Suppressor macrophage treated with lipopolysaccharide for 1 hour (primary cell): ENCODE measurements at regions not wholly inside any gene's neighbourhood (a gene's known extent, or its start where the extent isn't known, plus 50 kb on each side); places are given as distances from the start of the nearest gene placed in this dataset.
"Not testable (repeated sequence)": the region's sequence is repeated elsewhere in the genome, so short reads cannot be mapped to it uniquely, and the experiment has no call there.

ENCODE experiments used
- DNase-seq, 3 donors: peaks; one replicate each; pipeline ENCODE4 v3.0.0-alpha.2; 2020 to 2022

- no peak for DNase-seq
These were observed 294.2 kb downstream of the ZNF248 start for GRCh38 chr10:37563107-37563714.

- no peak for DNase-seq
These were observed 304.5 kb downstream of the ZNF248 start for GRCh38 chr10:37552881-37553280.

- no peak for DNase-seq
These were observed 308.4 kb downstream of the ZNF248 start for GRCh38 chr10:37549054-37549453.

- DNase-seq, result no peak
These were observed 321.8 kb downstream of the ZNF248 start for GRCh38 chr10:37535459-37536246.

- DNase-seq, result no peak
These were observed 323.2 kb downstream of the ZNF248 start for GRCh38 chr10:37534166-37534565.

- peak in 1 of 3 donors; percentile 6 for DNase-seq
These were observed 332.0 kb downstream of the ZNF248 start for GRCh38 chr10:37525410-37525809.

- DNase-seq, result no peak
These were observed 336.9 kb downstream of the ZNF248 start for GRCh38 chr10:37520488-37520887.

GRCh38 chr10:37510520-37510919 lies 346.9 kb downstream of the ZNF248 start:
- DNase-seq, result not testable (repeated sequence)

DNA sequence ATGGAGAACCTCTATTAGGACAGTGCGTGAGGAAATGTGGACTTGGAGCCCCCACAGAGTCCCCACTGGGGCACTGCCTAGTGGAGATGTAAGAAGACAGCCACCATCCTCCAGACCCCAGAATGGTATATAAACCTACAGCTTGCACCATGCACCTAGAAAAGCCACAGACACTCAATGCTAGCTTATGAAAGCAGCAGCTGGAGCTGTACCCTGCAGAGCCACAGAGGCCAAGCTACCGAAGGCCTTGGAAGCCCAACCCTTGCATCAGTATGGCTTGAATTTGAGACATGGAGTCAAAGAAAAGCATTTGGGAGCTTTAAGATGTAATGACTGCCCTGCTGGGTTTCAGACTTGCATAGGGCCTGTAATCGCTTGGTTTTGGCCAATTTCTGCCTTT lies 361.3 kb downstream of the ZNF248 start:
- no peak for DNase-seq

GRCh38 chr10:37495415-37495814 lies 362.0 kb downstream of the ZNF248 start:
- DNase-seq, result peak in 1 of 3 donors; percentile 2

DNA sequence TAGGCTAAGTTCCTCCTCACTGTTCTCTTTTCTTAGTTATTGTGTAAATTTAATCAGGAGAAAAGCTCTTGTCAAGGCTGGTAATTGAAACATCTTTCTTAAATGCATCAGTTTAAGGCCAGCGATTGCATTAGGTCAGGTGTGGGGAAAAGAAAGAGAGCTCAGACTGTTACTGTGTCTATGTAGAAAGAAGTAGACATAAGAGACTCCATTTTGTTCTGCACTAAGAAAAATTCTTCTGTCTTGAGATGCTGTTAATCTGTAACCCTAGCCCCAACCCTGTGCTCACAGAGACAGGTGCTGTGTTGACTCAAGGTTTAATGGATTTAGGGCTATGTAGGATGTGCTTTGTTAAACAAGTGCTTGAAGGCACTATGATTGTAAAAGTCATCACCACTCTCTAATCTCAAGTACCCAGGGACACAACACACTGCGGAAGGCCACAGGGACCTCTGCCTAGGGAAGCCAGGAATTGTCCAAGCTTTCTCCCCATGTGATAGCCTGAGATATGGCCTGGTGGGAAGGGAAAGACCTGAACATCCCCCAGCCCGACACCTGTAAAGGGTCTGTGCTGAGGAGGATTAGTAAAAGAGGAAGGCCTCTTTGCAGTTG lies 364.1 kb downstream of the ZNF248 start:
- not testable (repeated sequence) for DNase-seq

DNA sequence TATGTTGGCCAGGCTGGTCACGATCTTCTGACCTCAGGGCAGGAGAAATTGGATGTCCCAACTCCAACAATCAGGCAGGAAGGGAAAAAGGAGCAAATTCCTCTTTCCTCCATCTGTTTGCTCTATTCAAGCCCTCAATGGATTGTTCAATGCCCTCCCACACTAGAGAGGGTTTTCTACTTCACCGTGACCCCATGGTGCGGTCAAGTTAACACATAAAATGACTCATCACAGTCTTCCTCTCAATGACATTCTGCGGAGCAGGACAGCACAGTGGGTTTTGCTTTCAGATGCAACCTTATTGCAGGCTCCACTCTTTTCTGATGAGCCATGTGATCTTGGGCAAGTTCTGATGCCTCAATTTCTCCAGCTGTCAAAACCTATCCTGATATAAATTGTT lies 364.9 kb downstream of the ANKRD30A start:
- DNase-seq, result no peak

- no peak for DNase-seq
These were observed 364.2 kb downstream of the ANKRD30A start for GRCh38 chr10:37489658-37490003.

GRCh38 chr10:37488792-37489657 lies 363.6 kb downstream of the ANKRD30A start:
- no peak for DNase-seq

DNA sequence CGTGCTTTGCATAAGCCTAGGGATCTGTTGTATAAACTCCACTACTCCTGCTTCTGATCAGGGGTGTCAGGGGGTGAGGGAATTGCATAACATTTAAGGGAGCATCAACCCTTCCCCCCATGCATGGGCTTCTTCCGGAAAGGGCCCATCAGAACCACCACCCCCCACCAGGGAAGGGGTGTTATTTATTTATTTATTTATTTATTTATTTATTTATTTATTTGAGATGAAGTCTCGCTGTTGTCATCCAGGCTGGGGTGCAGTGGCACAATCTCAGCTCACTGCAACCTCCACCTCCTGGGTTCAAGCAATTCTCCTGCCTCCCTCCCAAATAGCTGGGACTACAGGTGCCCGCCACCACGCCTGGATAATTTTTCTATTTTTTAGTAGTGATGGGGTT lies 355.2 kb downstream of the ANKRD30A start:
- DNase-seq, result not testable (repeated sequence)

DNA sequence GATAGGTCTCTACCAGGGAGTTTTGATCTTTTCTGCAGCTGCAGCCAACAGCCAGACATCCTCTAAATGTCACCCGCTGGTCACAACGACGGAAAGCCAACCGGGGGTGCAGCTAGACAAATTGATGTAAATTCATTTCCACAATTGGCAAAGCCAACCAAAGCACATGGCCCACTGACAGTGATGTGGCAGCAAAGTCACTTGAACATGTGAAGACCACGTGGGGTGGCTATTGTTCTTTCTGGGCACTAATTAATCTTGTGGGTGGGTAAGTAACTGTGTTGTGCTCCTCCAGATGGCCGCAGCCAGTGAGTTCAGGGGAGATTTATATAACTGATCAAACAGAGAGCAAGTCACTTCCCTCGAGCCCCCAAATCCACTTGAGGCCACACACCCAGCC lies 354.1 kb downstream of the ANKRD30A start:
- DNase-seq, result no peak

DNA sequence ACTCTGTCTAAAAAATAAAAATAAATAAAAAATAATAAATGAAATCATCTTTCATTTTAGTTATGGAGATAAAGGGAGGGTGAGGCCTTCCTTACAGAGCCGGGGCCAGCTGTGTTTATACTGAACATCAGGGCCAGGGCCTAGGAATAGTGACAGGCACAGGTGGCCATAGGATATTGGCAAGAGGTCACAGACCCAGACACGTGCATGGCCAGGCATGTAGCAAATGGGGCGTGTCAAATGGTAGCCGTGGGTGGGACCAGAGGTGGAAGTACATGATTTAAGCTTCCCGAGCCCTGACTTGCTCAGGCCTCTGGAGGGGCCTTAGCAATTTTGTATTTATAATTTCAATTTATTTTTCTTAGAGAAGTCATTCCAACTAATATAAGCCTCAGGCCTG lies 353.0 kb downstream of the ANKRD30A start:
- DNase-seq, result no peak

- DNase-seq, result no peak
These were observed 350.9 kb downstream of the ANKRD30A start for GRCh38 chr10:37476285-37476684.

GRCh38 chr10:37474645-37475044 lies 349.2 kb downstream of the ANKRD30A start:
- DNase-seq, result no peak

GRCh38 chr10:37473906-37474305 lies 348.5 kb downstream of the ANKRD30A start:
- no peak for DNase-seq

DNA sequence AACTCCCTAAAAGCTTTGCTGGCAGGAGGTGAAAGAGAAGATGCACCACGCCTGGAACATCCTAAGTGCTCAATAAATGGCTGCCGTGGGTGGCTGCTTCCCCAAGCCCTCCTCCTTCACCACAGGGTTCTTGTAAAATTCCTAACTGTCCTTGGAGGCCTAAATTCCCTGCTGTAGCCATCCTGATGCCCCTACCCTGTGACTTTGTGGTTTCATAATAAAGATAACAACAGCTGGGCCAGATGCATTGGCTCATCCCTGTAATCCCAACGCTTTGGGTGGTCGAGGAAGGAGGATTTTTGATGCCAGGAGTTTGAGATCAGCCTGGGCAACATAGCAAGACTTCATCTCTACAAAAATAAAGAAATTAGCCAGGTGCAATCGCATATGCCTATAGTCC lies 341.8 kb downstream of the ANKRD30A start:
- no peak for DNase-seq

- no peak for DNase-seq
These were observed 331.1 kb downstream of the ANKRD30A start for GRCh38 chr10:37456456-37456855.

GRCh38 chr10:37448161-37448560 lies 322.8 kb downstream of the ANKRD30A start:
- DNase-seq, result no peak
